T-helper 1 cell treated with Interleukin-12 subunit alpha and Interleukin-12 subunit beta and Interleukin-4 antibody, amounts not matched to agents 30 μg/mL and 1 μg/mL, for 36 hours (primary cell): ENCODE measurements at regions not wholly inside any gene's neighbourhood (a gene's known extent, or its start where the extent isn't known, plus 50 kb on each side); places are given as distances from the start of the nearest gene placed in this dataset.

Experiments used
- H3K27ac Mint-ChIP-seq: one replicate; pipeline ENCODE4 v1.8.0; 2021; ENCODE audit warnings: mild to moderate bottlenecking, mixed read lengths
- H3K27me3 Mint-ChIP-seq: one replicate; pipeline ENCODE4 v1.8.0; 2021; ENCODE audit warnings: low read depth, mixed read lengths
- H3K36me3 Mint-ChIP-seq: one replicate; pipeline ENCODE4 v1.8.0; 2021; ENCODE audit warnings: low read depth, mixed read lengths
- H3K4me1 Mint-ChIP-seq: one replicate; pipeline ENCODE4 v1.8.0; 2021; ENCODE audit warnings: low read depth, mixed read lengths
- H3K4me3 Mint-ChIP-seq: one replicate; pipeline ENCODE4 v1.8.0; 2021; ENCODE audit warnings: mild to moderate bottlenecking, moderate library complexity, mixed read lengths
- H3K9me3 Mint-ChIP-seq: one replicate; pipeline ENCODE4 v1.8.0; 2021; ENCODE audit warnings: mixed read lengths

DNA sequence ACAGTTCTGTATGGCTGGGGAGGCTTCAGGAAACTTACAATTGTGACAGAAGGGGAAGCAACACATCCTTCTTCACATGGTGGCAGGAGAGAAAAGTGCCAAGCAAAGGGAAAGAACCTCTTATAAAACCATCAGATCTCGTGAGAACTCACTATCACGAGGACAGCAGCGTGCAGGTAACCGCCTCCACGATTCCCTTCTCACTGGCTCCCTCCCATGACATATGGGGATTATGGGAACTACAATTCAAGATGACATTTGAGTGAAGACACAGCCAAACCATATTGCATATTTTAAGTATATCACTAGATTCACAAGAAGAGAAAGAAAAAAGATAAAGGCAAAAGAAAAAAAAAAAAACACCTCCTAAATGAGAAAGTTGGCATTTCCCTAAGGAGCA, 431.9 kb upstream of the RGS17 start:
- no peaks in the 10 kb centered on the region for H3K4me1 Mint-ChIP-seq
- H3K9me3 Mint-ChIP-seq = no peaks in the 10 kb centered on the region
- H3K27me3 Mint-ChIP-seq = no peaks in the 10 kb centered on the region
- H3K36me3 Mint-ChIP-seq = no peaks in the 10 kb centered on the region
- no peak overlapping the region for H3K27ac Mint-ChIP-seq
- H3K4me3 Mint-ChIP-seq = no peak overlapping the region

DNA sequence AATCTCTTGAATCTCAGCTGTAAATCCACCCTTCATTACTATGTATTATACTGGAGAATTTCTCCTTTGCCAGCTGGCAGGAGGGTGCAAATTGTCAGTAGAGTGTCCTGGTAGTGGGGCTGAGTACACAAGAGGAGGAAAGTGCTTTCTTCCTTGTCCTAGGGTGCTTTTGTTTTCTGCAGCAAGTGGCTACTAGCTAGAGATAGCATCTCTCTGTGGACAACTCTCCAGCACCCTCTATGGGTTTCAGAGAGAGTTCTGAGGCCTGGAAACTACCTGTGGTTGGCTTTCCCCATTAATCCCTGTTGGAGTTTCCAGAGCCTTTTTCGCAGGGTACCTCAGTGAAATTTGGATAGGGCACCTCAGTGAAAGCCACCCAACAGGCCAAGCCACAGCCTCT, 422.5 kb upstream of the RGS17 start:
- Mint-ChIP-seq H3K9me3 (no peaks in the 10 kb centered on the region), H3K27ac (no peak overlapping the region), H3K4me1 (no peaks in the 10 kb centered on the region), H3K4me3 (no peak overlapping the region), H3K27me3 (no peaks in the 10 kb centered on the region), H3K36me3 (no peaks in the 10 kb centered on the region)

DNA sequence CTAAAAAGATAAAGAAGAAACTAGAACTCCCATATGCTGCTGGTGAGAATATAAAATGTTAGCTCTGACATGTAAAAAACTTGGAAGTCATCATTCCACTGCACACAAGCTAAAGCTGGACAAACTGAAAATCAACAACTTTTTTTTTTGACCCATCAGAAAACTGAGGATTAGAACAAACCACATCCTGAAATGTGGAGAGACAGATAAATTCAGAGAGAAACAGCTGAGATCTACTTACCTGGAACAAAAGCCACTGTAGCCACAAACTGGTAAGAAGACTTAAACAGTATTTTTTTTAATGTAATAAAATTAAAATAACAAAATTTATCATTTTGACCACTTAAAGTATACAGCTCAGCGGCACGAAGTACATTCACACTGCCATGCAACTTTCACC, 408.5 kb upstream of the RGS17 start:
- no peaks in the 10 kb centered on the region for H3K9me3 Mint-ChIP-seq
- no peaks in the 10 kb centered on the region for H3K4me1 Mint-ChIP-seq
- no peaks in the 10 kb centered on the region for H3K36me3 Mint-ChIP-seq
- H3K27ac Mint-ChIP-seq = no peak overlapping the region
- no peak overlapping the region for H3K4me3 Mint-ChIP-seq
- H3K27me3 Mint-ChIP-seq = no peaks in the 10 kb centered on the region

DNA sequence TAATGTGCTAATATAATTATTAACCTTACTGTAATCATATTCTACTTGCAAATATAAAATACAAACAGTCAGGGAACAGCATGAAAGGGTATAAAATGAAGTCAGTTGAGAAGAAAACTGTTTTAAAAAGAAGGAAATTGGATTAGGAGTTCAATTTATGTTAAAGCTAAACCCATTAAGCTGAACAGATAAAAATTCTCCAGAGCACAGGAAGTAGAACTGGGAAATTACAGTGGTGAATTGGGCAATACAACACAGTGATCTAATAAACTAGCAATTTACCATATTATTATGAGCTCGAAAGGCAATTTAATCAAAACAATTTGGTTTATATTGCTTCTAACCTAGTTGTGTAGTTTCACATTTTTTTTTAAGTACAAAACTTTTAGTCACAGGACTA, 407.4 kb upstream of the RGS17 start:
- Mint-ChIP-seq H3K4me3 (no peak overlapping the region), H3K4me1 (no peaks in the 10 kb centered on the region), H3K9me3 (no peaks in the 10 kb centered on the region), H3K27me3 (no peaks in the 10 kb centered on the region), H3K27ac (no peak overlapping the region), H3K36me3 (no peaks in the 10 kb centered on the region)

DNA sequence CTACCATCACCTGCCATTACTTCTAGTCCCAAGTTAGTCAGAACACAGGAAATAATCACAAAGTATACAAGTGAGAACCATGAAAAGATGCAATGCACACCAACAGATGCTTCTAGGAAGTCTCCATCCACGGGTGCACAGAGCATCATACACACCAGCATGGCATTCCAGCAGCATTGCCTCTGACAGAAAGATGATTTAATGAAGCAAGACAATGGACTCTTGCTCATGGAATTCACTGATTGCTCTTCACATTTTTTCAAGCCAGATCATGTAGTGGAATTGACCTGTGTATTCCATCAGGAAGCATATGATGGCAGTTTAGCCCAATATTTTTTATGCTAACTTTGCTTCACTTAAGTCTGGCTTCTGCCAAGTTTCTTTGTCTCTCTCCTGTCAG, 406.3 kb upstream of the RGS17 start:
- Mint-ChIP-seq H3K9me3 (no peaks in the 10 kb centered on the region), H3K4me1 (no peaks in the 10 kb centered on the region)

DNA sequence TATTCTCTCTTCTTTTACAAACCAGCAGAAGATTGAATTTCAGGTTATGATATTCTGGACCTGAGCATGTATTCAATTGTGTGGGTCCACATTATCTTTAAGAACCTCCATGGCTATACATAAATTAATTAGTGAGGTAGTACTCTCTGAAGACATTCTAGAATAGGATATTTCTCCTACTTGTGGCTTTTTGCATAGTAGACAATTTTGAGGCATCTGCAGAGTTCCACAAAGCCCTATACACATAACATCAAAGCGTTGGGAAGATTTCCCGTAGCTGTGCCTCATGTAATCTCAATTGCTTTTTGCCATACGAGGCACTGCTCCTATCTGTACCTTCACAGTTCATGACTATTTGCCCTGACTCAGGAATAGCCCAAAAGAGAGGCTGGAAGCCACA, 395.4 kb upstream of the RGS17 start:
- Mint-ChIP-seq H3K36me3 (no peaks in the 10 kb centered on the region), H3K4me3 (no peak overlapping the region), H3K27me3 (no peaks in the 10 kb centered on the region), H3K27ac (no peak overlapping the region), H3K4me1 (no peaks in the 10 kb centered on the region), H3K9me3 (no peaks in the 10 kb centered on the region)

More for the DNA sequence above, 406.3 kb upstream of the RGS17 start:
- Mint-ChIP-seq H3K36me3 (no peaks in the 10 kb centered on the region), H3K27me3 (no peaks in the 10 kb centered on the region), H3K27ac (no peak overlapping the region), H3K4me3 (no peak overlapping the region)

DNA sequence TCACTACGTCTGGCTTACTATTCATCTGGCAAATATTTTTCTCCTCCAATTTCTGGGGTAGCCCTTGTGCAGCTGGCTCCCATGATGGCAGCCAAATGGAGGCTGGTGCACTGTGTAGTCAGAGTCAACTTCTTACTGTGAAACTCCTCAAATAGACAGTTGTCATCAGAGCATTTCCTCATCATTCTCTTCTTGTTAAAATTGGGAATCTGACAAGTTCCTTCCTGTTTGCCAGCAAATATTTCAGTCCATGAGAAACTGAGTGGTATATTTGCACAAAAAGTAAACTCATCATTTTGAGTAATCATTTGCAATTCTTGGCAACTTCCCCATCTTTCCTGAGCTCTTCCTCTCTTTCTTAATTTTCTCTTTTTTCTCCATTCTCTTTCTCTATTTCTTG, 394.9 kb upstream of the RGS17 start:
- Mint-ChIP-seq H3K4me3 (no peak overlapping the region), H3K27ac (no peak overlapping the region), H3K36me3 (no peaks in the 10 kb centered on the region), H3K4me1 (no peaks in the 10 kb centered on the region), H3K9me3 (no peaks in the 10 kb centered on the region), H3K27me3 (no peaks in the 10 kb centered on the region)

DNA sequence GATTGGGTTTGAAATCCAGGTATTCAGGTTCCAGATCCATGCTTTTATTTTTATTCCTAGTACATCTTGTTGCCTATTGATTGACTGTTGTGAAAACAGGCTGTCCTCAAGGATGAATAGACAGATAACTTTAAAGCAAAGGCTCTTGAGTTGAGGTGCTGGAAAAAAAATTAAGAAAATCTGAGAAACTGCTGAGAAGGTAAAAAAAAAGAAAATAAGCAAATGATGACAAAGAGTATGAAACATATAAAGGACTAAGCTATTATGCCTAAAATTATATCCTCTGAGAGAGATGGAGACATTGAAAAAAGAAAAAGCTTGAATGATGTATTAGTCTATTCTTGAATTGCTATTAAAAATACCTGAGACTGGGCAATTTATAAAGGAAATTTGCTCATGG, 392.3 kb upstream of the RGS17 start:
- Mint-ChIP-seq H3K27me3 (no peaks in the 10 kb centered on the region), H3K4me1 (no peaks in the 10 kb centered on the region), H3K36me3 (no peaks in the 10 kb centered on the region), H3K27ac (no peak overlapping the region), H3K4me3 (no peak overlapping the region), H3K9me3 (no peaks in the 10 kb centered on the region)

DNA sequence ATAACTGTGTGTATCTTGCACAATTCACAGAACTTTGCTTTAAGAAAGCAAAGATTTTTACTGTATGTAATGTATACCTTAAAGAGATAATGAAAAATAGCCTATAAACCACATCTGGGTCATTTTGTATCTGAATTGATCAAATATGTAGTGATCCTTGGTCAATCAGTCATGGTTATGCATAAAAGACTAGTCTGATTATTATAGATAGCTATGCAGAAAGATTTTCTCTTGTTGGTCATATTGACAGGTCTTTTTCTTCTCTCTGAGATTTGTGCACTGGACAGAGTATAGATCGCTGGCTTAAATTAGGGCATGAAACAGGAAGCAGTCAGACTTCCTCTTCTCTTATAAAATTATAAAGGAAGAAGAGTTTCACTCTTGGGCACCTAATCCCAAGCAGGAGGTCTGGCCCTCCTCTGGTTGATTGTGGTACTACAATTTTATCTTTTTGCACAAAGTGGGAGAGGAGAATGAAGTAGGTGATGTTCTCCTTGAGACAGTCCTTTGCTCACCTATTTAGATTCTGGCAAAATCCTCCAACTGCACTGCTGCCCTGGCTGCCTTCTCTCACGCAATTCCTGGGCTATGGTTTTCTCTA, 380.9 kb upstream of the RGS17 start:
- Mint-ChIP-seq H3K4me3 (no peak overlapping the region), H3K27me3 (no peaks in the 10 kb centered on the region), H3K36me3 (no peaks in the 10 kb centered on the region), H3K4me1 (no peaks in the 10 kb centered on the region), H3K27ac (no peak overlapping the region), H3K9me3 (no peaks in the 10 kb centered on the region)

DNA sequence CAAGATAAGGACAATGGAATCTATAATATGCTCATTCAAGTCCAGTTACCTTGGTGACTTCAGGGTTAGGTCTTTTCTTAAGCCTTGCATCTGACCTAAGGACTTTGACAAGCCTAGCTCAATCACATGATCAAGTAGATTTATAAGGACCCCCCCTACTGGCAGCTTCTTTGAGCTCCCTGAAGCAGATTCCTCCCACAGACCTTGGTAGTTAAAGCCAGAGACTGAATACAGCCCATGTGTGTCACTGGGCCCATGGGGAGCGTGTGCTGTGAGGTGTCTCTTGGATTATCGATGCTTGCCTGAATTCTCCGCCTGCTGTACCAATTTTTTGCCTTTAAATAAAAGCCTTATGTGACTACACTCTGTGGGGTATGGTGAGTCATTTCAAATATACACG, 372.7 kb upstream of the RGS17 start:
- Mint-ChIP-seq H3K4me3 (no peak overlapping the region), H3K4me1 (no peaks in the 10 kb centered on the region), H3K27me3 (no peaks in the 10 kb centered on the region), H3K36me3 (no peaks in the 10 kb centered on the region), H3K9me3 (no peaks in the 10 kb centered on the region), H3K27ac (no peak overlapping the region)

DNA sequence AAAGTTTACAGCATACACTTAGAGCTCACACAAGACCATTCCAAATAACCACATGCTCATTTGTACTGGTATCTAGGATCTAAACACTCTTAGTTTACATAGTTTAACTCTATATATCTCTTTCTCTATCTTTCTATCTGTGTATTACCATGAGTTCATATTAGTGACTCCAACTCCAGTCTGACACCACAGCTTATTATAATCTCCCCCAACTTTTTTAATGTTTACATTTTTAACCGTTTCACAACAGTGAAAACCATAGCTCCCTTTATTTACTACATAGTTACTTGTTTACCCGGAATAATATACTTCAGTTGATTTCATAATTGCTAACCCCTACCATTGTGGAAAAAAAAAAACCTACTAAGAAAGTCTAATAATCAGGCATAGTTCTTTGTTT, 362.4 kb upstream of the RGS17 start:
- no peak overlapping the region for H3K4me3 Mint-ChIP-seq
- H3K27me3 Mint-ChIP-seq = no peaks in the 10 kb centered on the region
- no peaks in the 10 kb centered on the region for H3K4me1 Mint-ChIP-seq
- H3K9me3 Mint-ChIP-seq = no peaks in the 10 kb centered on the region
- H3K36me3 Mint-ChIP-seq = no peaks in the 10 kb centered on the region
- H3K27ac Mint-ChIP-seq = no peak overlapping the region

DNA sequence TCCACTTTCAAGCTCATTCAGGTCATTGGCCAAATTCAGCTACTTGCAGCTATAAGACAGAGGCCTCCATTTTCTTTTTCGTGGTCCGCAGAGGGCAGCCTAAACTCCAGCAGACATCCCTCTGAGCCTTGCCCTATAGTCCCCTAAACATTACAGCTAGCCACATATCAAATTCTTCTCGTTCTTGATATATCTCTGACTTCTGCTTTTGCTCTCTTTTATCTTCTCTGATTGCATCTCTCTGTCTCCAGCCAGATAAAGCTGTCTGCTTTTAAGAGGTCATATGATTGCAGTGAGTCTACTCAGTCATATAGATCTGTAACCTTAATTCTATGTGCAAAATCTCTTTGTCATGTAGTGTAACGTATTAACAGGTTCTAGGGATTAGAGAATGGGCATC, 358.4 kb upstream of the RGS17 start:
- no peaks in the 10 kb centered on the region for H3K36me3 Mint-ChIP-seq
- H3K4me1 Mint-ChIP-seq = no peaks in the 10 kb centered on the region
- no peaks in the 10 kb centered on the region for H3K9me3 Mint-ChIP-seq
- H3K27me3 Mint-ChIP-seq = no peaks in the 10 kb centered on the region
- H3K27ac Mint-ChIP-seq = no peak overlapping the region
- no peak overlapping the region for H3K4me3 Mint-ChIP-seq

DNA sequence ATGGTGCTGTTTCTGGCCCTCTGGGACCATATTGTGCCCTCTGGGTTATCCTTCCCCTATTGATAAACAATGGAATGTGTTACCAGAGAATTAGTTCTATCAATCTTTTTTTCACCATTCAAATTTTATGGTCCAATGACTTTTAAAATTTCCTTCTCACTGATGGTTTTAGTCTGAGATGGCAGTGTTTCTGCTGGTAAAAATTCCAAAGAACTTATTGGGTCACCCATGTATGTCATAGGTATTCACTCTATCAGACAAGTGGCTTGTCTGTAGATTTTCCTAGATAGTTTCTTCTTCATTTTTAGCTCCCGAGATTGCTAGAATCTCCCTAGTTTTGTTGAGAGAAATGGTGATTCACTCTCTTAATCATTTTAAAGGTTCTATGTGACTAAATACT, 357.2 kb upstream of the RGS17 start:
- no peaks in the 10 kb centered on the region for H3K27me3 Mint-ChIP-seq
- no peaks in the 10 kb centered on the region for H3K4me1 Mint-ChIP-seq
- H3K4me3 Mint-ChIP-seq = no peak overlapping the region
- no peaks in the 10 kb centered on the region for H3K36me3 Mint-ChIP-seq
- H3K27ac Mint-ChIP-seq = no peak overlapping the region
- no peaks in the 10 kb centered on the region for H3K9me3 Mint-ChIP-seq

DNA sequence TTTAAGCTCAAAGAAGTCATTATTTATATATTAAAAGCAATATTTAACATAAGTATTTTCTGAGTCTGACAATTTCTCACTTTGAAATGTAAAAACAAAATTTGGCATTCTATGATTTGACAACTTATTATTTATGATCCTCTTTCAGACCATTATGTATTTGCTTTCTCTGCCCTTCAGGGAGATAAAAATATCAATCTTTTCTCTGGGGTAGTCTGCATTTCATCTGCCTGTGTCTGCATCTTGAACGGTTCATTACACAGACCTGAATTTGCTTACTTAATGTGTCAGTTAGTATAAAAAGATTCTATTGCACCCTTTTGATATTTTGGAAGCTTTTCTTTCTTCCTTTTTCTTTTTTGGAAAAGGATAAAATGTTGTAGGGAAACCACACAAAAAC, 354.0 kb upstream of the RGS17 start:
- Mint-ChIP-seq H3K4me1 (no peaks in the 10 kb centered on the region), H3K9me3 (no peaks in the 10 kb centered on the region), H3K36me3 (no peaks in the 10 kb centered on the region), H3K27ac (no peak overlapping the region), H3K4me3 (no peak overlapping the region), H3K27me3 (no peaks in the 10 kb centered on the region)

DNA sequence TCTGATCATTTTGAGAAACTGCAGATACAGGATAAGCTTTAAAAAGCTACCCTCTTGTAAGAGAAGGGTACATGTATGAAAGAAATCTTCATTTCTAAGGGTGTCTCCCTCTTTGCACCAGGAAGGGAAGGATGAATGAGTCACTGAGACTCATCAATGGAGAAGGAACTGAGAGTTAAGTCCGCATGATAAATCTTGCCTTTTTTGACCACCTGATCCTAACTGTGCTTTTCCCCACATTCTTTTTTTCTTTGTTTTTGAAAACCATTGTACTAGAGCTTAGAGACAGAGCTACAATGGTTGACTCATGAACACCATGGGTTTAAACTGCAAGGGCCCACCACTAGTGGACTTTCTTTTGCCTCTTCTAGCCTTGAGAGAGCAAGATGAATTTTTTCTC, 353.0 kb upstream of the RGS17 start:
- Mint-ChIP-seq H3K4me1 (no peaks in the 10 kb centered on the region), H3K36me3 (no peaks in the 10 kb centered on the region), H3K4me3 (no peak overlapping the region), H3K9me3 (no peaks in the 10 kb centered on the region), H3K27ac (no peak overlapping the region), H3K27me3 (no peaks in the 10 kb centered on the region)

DNA sequence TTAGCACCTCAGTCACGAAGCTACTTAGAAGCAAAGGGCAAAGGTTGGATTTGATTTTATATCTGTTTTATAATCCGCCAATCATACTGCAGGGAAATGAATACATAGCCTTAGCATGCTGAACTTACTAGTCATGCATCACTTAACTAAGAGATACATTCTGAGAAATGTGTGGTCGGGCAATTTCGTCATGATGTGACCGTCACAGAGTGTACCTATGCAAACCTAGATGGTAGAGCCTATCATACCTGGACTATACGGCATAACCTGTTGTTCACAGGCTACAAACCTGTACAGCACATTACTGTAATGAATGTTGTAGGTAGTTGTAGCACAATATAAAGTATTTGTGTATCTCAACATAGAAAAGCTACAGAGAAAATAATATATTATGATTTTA, 345.2 kb upstream of the RGS17 start:
- H3K4me3 Mint-ChIP-seq = no peak overlapping the region

More for the DNA sequence above, 345.2 kb upstream of the RGS17 start:
- H3K4me1 Mint-ChIP-seq = no peaks in the 10 kb centered on the region
- H3K27ac Mint-ChIP-seq = no peak overlapping the region
- no peaks in the 10 kb centered on the region for H3K9me3 Mint-ChIP-seq
- H3K27me3 Mint-ChIP-seq = no peaks in the 10 kb centered on the region
- H3K36me3 Mint-ChIP-seq = no peaks in the 10 kb centered on the region
